ENCODE measurements at regions not wholly inside any gene's neighbourhood (a gene's known extent, or its start where the extent isn't known, plus 50 kb on each side); places are given as distances from the start of the nearest gene placed in this dataset.
"Not testable (repeated sequence)": the region's sequence is repeated elsewhere in the genome, so short reads cannot be mapped to it uniquely, and the experiment has no call there.

DNA sequence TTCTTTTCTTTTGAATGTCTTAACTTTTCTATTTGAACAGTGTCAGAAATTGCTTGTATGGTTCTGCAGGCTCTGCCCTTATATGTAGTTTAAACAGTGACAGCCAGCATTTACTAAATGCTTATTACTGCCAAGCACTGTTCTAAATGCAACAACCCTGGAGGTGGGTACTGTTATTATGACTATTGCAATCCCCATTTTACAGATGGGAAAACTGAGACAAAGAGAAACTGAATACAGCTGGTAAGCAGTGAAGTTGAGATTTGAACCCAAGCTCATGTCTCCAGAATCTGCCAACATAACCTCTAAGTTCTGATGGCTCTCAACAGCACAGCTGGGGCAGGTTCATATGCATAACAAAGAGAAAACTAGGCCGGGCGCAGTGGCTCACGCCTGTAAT is 105.7 kb upstream of the GATA6 start:
- DNase-seq = no peak
- WGBS, 3 donors = 87 to 95% (median 90%) methylated on average over 3 of the region's 3 CpGs
- Histone ChIP-seq H3K9me3 (ENCODE audit: control insufficient read depth in 2 of 2, insufficient read depth in 1 of 2, low read depth in 1 of 2, low read length in 1 of 2) (no peaks in the 10 kb centered on the region), H3K27ac (ENCODE audit: low read depth in 1 of 3, low read length in 2 of 3) (no peak overlapping the region), H3K36me3 (ENCODE audit: control insufficient read depth in 3 of 3, insufficient read depth in 2 of 3, low read depth in 1 of 3, low read length in 3 of 3) (no peaks in the 10 kb centered on the region), H3K27me3 (ENCODE audit: control insufficient read depth in 3 of 3, insufficient read depth in 3 of 3, low read length in 3 of 3) (no peaks in the 10 kb centered on the region), H3K4me1 (ENCODE audit: control insufficient read depth in 3 of 3, insufficient read depth in 2 of 3, low read depth in 1 of 3, low read length in 2 of 3) (peaks cover 0 to 30% (median 0%) of the 10 kb centered on the region in 3 donors), H3K4me3 (ENCODE audit: low read depth in 1 of 3, low read length in 3 of 3) (no peak overlapping the region)
- FAIRE-seq = no peak

DNA sequence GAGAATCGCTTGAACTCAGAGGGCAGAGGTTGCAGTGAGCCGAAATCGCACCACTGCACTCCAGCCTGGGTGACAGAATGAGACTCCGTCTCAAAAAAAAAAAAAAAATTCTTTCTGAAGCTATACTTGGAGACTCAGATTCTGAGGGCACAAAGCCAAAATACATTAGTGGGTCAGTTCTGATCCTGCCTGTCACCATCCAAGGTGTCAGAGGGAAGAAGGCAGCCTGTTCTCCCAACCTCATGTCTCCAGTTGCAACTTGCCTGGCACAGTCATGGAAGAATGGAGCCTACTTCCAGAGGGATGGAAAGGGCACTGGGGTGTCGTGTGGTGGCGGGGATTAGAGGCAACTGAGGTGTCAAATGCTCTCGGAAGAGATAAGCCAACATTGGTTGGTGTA is 104.8 kb upstream of the GATA6 start:
- Histone ChIP-seq H3K4me1 (ENCODE audit: control insufficient read depth in 3 of 3, insufficient read depth in 2 of 3, low read depth in 1 of 3, low read length in 2 of 3) (peaks cover 0 to 30% (median 0%) of the 10 kb centered on the region in 3 donors), H3K9me3 (ENCODE audit: control insufficient read depth in 2 of 2, insufficient read depth in 1 of 2, low read depth in 1 of 2, low read length in 1 of 2) (no peaks in the 10 kb centered on the region), H3K27me3 (ENCODE audit: control insufficient read depth in 3 of 3, insufficient read depth in 3 of 3, low read length in 3 of 3) (no peaks in the 10 kb centered on the region), H3K27ac (ENCODE audit: low read depth in 1 of 3, low read length in 2 of 3) (no peak overlapping the region), H3K4me3 (ENCODE audit: low read depth in 1 of 3, low read length in 3 of 3) (no peak overlapping the region), H3K36me3 (ENCODE audit: control insufficient read depth in 3 of 3, insufficient read depth in 2 of 3, low read depth in 1 of 3, low read length in 3 of 3) (no peaks in the 10 kb centered on the region)
- WGBS, 3 donors = 88 to 92% (median 91%) methylated on average over 4 to 7 of the region's 7 CpGs
- DNase-seq = no peak
- FAIRE-seq = no peak

- H3K27me3 ChIP-seq (ENCODE audit: control insufficient read depth in 3 of 3, insufficient read depth in 3 of 3, low read length in 3 of 3) = no peaks in the 10 kb centered on the region
- H3K9me3 ChIP-seq (ENCODE audit: control insufficient read depth in 2 of 2, insufficient read depth in 1 of 2, low read depth in 1 of 2, low read length in 1 of 2) = no peaks in the 10 kb centered on the region
- H3K4me3 ChIP-seq (ENCODE audit: low read depth in 1 of 3, low read length in 3 of 3) = no peak overlapping the region
- no peaks in the 10 kb centered on the region for H3K36me3 ChIP-seq (ENCODE audit: control insufficient read depth in 3 of 3, insufficient read depth in 2 of 3, low read depth in 1 of 3, low read length in 3 of 3)
- no peak overlapping the region for H3K27ac ChIP-seq (ENCODE audit: low read depth in 1 of 3, low read length in 2 of 3)
- 60 to 83% (median 67%) methylated on average over 5 of the region's 5 CpGs for WGBS, 3 donors
- H3K4me1 ChIP-seq (ENCODE audit: control insufficient read depth in 3 of 3, insufficient read depth in 2 of 3, low read depth in 1 of 3, low read length in 2 of 3) = peaks cover 0 to 27% (median 0%) of the 10 kb centered on the region in 3 donors
- DNase-seq (no peak), FAIRE-seq (no peak)
Observed at GRCh38 chr18:22065311-22065710, 104.1 kb upstream of the GATA6 start.

DNA sequence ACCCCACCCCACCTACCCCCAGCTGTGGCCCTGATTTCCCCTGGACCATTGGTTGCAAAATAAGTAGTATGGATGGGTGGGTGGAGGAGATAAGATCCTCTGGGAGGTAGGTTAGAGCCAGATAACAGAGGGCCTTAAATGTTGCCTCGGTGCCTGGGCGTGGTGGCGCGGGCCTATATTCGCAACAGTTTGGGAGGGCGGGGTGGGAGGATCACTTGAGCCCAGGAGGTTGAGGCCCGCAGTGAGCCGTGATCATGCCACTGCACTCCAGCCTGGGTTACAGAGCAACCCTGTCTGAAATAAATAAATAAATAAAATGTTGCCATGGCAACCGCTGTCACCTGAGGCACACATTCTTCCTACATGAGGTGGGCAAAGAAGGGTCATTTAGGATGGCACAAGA is 103.3 kb upstream of the GATA6 start:
- no peaks in the 10 kb centered on the region for H3K36me3 ChIP-seq (ENCODE audit: control insufficient read depth in 3 of 3, insufficient read depth in 2 of 3, low read depth in 1 of 3, low read length in 3 of 3)
- no peak overlapping the region for H3K4me3 ChIP-seq (ENCODE audit: low read depth in 1 of 3, low read length in 3 of 3)
- H3K4me1 ChIP-seq (ENCODE audit: control insufficient read depth in 3 of 3, insufficient read depth in 2 of 3, low read depth in 1 of 3, low read length in 2 of 3) = peaks cover 0 to 20% (median 0%) of the 10 kb centered on the region in 3 donors
- no peaks in the 10 kb centered on the region for H3K9me3 ChIP-seq (ENCODE audit: control insufficient read depth in 2 of 2, insufficient read depth in 1 of 2, low read depth in 1 of 2, low read length in 1 of 2)
- 58 to 80% (median 78%) methylated on average over 9 of the region's 9 CpGs for WGBS, 3 donors
- peak in 1 of 2 donors; percentile 73 for DNase-seq
- no peak for FAIRE-seq
- H3K27me3 ChIP-seq (ENCODE audit: control insufficient read depth in 3 of 3, insufficient read depth in 3 of 3, low read length in 3 of 3) = no peaks in the 10 kb centered on the region
- no peak overlapping the region for H3K27ac ChIP-seq (ENCODE audit: low read depth in 1 of 3, low read length in 2 of 3)

DNA sequence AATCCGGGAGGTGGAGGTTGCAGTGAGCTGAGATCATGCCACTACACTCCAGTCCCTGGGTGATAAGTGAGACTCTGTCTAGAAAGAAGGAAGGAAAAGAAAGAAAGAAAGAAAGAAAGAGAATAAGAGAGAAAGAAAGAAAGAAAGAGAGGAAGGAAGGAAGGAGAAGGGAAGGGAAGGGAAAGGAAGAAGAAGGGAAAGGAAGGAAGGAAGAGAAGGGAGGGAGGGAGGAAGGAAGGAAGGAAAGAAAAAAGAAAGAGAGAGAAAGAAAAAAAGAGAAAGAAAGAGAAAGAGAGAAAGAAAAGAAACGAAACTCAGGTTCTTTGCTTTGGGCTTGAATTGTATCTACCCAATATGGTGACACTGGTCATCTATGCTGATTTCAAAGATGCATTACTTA is 102.3 kb upstream of the GATA6 start:
- no peak overlapping the region for H3K4me3 ChIP-seq (ENCODE audit: low read depth in 1 of 3, low read length in 3 of 3)
- no peaks in the 10 kb centered on the region for H3K9me3 ChIP-seq (ENCODE audit: control insufficient read depth in 2 of 2, insufficient read depth in 1 of 2, low read depth in 1 of 2, low read length in 1 of 2)
- no peaks in the 10 kb centered on the region for H3K36me3 ChIP-seq (ENCODE audit: control insufficient read depth in 3 of 3, insufficient read depth in 2 of 3, low read depth in 1 of 3, low read length in 3 of 3)
- no peak overlapping the region for H3K27ac ChIP-seq (ENCODE audit: low read depth in 1 of 3, low read length in 2 of 3)
- no peak for DNase-seq
- 83 to 89% (median 87%) methylated on average over 2 of the region's 2 CpGs for WGBS, 3 donors
- no peaks in the 10 kb centered on the region for H3K27me3 ChIP-seq (ENCODE audit: control insufficient read depth in 3 of 3, insufficient read depth in 3 of 3, low read length in 3 of 3)
- peaks cover 0 to 16% (median 0%) of the 10 kb centered on the region in 3 donors for H3K4me1 ChIP-seq (ENCODE audit: control insufficient read depth in 3 of 3, insufficient read depth in 2 of 3, low read depth in 1 of 3, low read length in 2 of 3)
- no peak for FAIRE-seq

DNA sequence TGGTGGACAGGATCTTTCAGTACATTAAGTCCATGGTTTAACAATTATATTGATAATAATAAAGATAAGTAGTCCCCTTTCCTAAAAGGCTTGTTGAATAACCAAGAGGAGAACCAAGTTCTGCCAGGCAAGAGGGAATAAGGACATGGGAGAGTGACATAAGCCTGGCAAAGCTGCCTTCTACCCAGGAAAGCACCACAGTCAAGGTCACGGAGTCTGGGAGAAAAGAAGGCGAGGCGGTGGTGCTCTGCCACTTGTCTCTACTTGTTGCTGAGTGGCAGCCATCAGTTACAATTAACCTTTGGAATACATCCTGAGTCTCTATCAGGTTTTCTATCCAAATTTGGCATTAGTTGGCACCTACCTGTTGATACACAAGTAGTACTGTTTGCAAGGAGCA is 101.7 kb upstream of the GATA6 start:
- H3K4me1 ChIP-seq (ENCODE audit: control insufficient read depth in 3 of 3, insufficient read depth in 2 of 3, low read depth in 1 of 3, low read length in 2 of 3) = peaks cover 0 to 11% (median 0%) of the 10 kb centered on the region in 3 donors
- no peak overlapping the region for H3K4me3 ChIP-seq (ENCODE audit: low read depth in 1 of 3, low read length in 3 of 3)
- DNase-seq (peak in 1 of 2 donors; percentile 30), FAIRE-seq (no peak)
- no peaks in the 10 kb centered on the region for H3K9me3 ChIP-seq (ENCODE audit: control insufficient read depth in 2 of 2, insufficient read depth in 1 of 2, low read depth in 1 of 2, low read length in 1 of 2)
- WGBS, 3 donors = 32 to 79% (median 52%) methylated on average over 3 of the region's 3 CpGs
- no peak overlapping the region for H3K27ac ChIP-seq (ENCODE audit: low read depth in 1 of 3, low read length in 2 of 3)
- H3K36me3 ChIP-seq (ENCODE audit: control insufficient read depth in 3 of 3, insufficient read depth in 2 of 3, low read depth in 1 of 3, low read length in 3 of 3) = no peaks in the 10 kb centered on the region
- H3K27me3 ChIP-seq (ENCODE audit: control insufficient read depth in 3 of 3, insufficient read depth in 3 of 3, low read length in 3 of 3) = no peaks in the 10 kb centered on the region

GRCh38 chr18:22068784-22069183 is 100.6 kb upstream of the GATA6 start:
- DNase-seq; H3K4me3 ChIP-seq (ENCODE audit: low read depth in 1 of 3, low read length in 3 of 3); H3K36me3 ChIP-seq (ENCODE audit: control insufficient read depth in 3 of 3, insufficient read depth in 2 of 3, low read depth in 1 of 3, low read length in 3 of 3); H3K27ac ChIP-seq (ENCODE audit: low read depth in 1 of 3, low read length in 2 of 3); H3K9me3 ChIP-seq (ENCODE audit: control insufficient read depth in 2 of 2, insufficient read depth in 1 of 2, low read depth in 1 of 2, low read length in 1 of 2); FAIRE-seq; H3K27me3 ChIP-seq (ENCODE audit: control insufficient read depth in 3 of 3, insufficient read depth in 3 of 3, low read length in 3 of 3): not testable (repeated sequence)
- H3K4me1 ChIP-seq (ENCODE audit: control insufficient read depth in 3 of 3, insufficient read depth in 2 of 3, low read depth in 1 of 3, low read length in 2 of 3) = peaks cover 0 to 13% (median 2%) of the 10 kb centered on the region in 3 donors
- 90 to 97% (median 92%) methylated on average over 2 of the region's 2 CpGs for WGBS, 3 donors

DNA sequence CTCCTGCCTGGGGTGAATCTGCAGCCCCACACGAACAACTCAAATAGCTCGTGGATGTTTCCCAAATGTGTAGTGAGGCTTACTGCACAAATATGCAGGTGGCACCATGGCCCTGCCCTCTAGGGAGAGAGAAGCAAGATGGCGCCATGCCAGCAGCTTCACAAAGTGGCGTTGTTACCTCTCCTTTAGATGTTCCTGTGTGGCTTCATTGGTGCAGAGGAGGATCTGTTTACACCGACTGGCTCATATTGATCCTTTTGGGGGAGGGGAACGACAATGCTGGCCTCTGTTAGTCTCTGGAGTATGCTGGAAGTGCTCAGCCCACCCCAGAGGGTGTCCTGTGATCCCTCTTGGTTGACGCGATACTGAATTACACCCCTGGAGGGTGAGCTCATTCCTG is 99.5 kb upstream of the GATA6 start:
- H3K9me3 ChIP-seq (ENCODE audit: control insufficient read depth in 2 of 2, insufficient read depth in 1 of 2, low read depth in 1 of 2, low read length in 1 of 2) = no peaks in the 10 kb centered on the region
- no peak for FAIRE-seq
- no peaks in the 10 kb centered on the region for H3K27me3 ChIP-seq (ENCODE audit: control insufficient read depth in 3 of 3, insufficient read depth in 3 of 3, low read length in 3 of 3)
- H3K4me3 ChIP-seq (ENCODE audit: low read depth in 1 of 3, low read length in 3 of 3) = no peak overlapping the region
- peaks cover 0 to 25% (median 8%) of the 10 kb centered on the region in 3 donors for H3K4me1 ChIP-seq (ENCODE audit: control insufficient read depth in 3 of 3, insufficient read depth in 2 of 3, low read depth in 1 of 3, low read length in 2 of 3)
- no peak overlapping the region for H3K27ac ChIP-seq (ENCODE audit: low read depth in 1 of 3, low read length in 2 of 3)
- WGBS, 3 donors = 76 to 85% (median 79%) methylated on average over 8 of the region's 8 CpGs
- no peak for DNase-seq
- no peaks in the 10 kb centered on the region for H3K36me3 ChIP-seq (ENCODE audit: control insufficient read depth in 3 of 3, insufficient read depth in 2 of 3, low read depth in 1 of 3, low read length in 3 of 3)

DNA sequence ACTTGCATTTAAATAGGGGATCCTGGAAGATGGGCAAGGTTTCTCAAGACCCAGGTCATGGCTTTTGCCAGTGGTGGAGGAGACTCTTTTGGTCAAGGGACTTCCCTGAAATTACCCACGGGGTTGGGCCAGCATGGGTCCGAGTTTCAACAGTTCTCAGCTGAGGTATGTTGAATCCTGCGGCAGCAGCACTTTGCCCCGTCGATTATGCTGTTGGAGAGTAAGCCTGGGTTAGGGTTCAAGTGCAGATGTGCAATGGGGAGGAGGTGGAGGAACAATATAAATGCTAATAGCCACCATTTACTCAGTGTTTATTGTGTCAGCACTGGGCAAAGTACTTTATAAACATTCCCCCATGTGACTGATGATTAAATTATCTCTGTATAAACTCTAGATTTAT is 96.0 kb upstream of the GATA6 start:
- FAIRE-seq (no peak), DNase-seq (peak; percentile 27 to 75)
- no peaks in the 10 kb centered on the region for H3K9me3 ChIP-seq (ENCODE audit: control insufficient read depth in 2 of 2, insufficient read depth in 1 of 2, low read depth in 1 of 2, low read length in 1 of 2)
- H3K4me3 ChIP-seq (ENCODE audit: low read depth in 1 of 3, low read length in 3 of 3) = no peak overlapping the region
- 26 to 57% (median 40%) methylated on average over 5 of the region's 5 CpGs for WGBS, 3 donors
- H3K4me1 ChIP-seq (ENCODE audit: control insufficient read depth in 3 of 3, insufficient read depth in 2 of 3, low read depth in 1 of 3, low read length in 2 of 3) = peaks cover 0 to 30% (median 8%) of the 10 kb centered on the region in 3 donors
- no peaks in the 10 kb centered on the region for H3K27me3 ChIP-seq (ENCODE audit: control insufficient read depth in 3 of 3, insufficient read depth in 3 of 3, low read length in 3 of 3)
- peak overlapping the region in 1 of 3 donors; percentile 61 for H3K27ac ChIP-seq (ENCODE audit: low read depth in 1 of 3, low read length in 2 of 3)
- H3K36me3 ChIP-seq (ENCODE audit: control insufficient read depth in 3 of 3, insufficient read depth in 2 of 3, low read depth in 1 of 3, low read length in 3 of 3) = no peaks in the 10 kb centered on the region

Measured in small intestine (tissue), 7 donors.